HepG2 (cell line): ENCODE measurements at regions not wholly inside any gene's neighbourhood (a gene's known extent, or its start where the extent isn't known, plus 50 kb on each side); places are given as distances from the start of the nearest gene placed in this dataset.

Experiments used
- CTCF ChIP-seq: sonication (generic); formaldehyde crosslinking; IDR thresholded peaks from 2 replicates; pipeline ENCODE4 v1.5.0; 2020; ENCODE audit warnings: mild to moderate bottlenecking, missing genetic modification reagents, moderate library complexity
- MXI1 ChIP-seq: IDR thresholded peaks from 3 replicates; pipeline ENCODE4 v1.6.1; 2012; ENCODE audit warnings: low read depth, low read length, inconsistent platforms, borderline replicate concordance
- NONO ChIP-seq, 2 experiments: fragments of 450-650 bp in 1 of 2; sonication (generic) in 1 of 2; formaldehyde crosslinking in 1 of 2; IDR thresholded peaks in 1 of 2; conservative IDR thresholded peaks in 1 of 2; 2 replicates each; pipeline versions ENCODE4 v1.6.1 to v1.8.0; 2017 to 2022; ENCODE audit warnings: mild to moderate bottlenecking in 1 of 2, missing genetic modification reagents in 1 of 2, moderate library complexity in 1 of 2
- YY1 ChIP-seq: IDR thresholded peaks from 2 replicates; pipeline ENCODE4 v1.6.1; 2011; ENCODE audit warnings: low read length, low read depth, moderate library complexity, mild to moderate bottlenecking; ENCODE audit not compliant: insufficient read depth, insufficient replicate concordance
- ZNF138 ChIP-seq: sonication (generic); formaldehyde crosslinking; IDR thresholded peaks from 2 replicates; pipeline ENCODE4 v1.5.0; 2020; ENCODE audit warnings: mild to moderate bottlenecking, low read depth, missing genetic modification reagents
- ZNF747 ChIP-seq: sonication (generic); formaldehyde crosslinking; IDR thresholded peaks from 2 replicates; pipeline ENCODE4 v1.8.1; 2023; ENCODE audit warnings: missing genetic modification reagents, mild to moderate bottlenecking, borderline replicate concordance
- ZZZ3 ChIP-seq: sonication (generic); formaldehyde crosslinking; IDR thresholded peaks from 2 replicates; pipeline ENCODE4 v1.4.0; 2020; ENCODE audit warnings: missing genetic modification reagents, mild to moderate bottlenecking, borderline replicate concordance

DNA sequence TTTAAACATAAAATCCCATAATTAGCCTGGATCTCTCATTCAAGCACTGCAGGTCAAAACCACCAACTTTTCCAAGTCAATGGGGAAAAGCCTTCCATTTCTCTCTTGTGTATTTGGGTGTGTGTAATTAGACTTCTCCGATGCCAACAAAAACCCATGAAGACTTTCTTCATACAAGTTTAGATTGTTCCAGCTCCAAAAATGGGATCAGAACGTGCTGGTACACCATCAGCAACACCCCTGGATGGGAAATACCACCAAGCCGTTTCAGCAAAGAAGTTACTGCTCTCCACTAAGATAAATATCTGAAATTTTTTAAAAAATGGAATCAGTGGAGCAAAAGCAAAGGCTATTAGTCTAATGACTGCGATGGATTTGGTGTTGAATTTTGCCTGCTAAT lies 837.3 kb upstream of the SOX9 start:
- TF ChIP-seq ZNF747 (CRISPR knock-in tag) (no peak), ZNF138 (CRISPR knock-in tag) (no peak), NONO (IDR thresholded peaks at IDR 0.05) (no peak), NONO (CRISPR knock-in tag; conservative IDR thresholded peaks at IDR 0.05) (no peak), MXI1 (no peak), CTCF (no peak), YY1 (no peak), ZZZ3 (no peak)
